Panc1 (cell line): ENCODE measurements at regions not wholly inside any gene's neighbourhood (a gene's known extent, or its start where the extent isn't known, plus 50 kb on each side); places are given as distances from the start of the nearest gene placed in this dataset.
A peak's percentile ranks its signal among the peaks of the same experiment; 100 is the strongest.

Experiments used
- ATAC-seq: fragments of 200-7000 bp; cut with Tn5 transposase; 2 replicates; pipeline ENCODE4 v1.9.1; 2020; ENCODE audit warnings: mild to moderate bottlenecking, moderate library complexity
- BruUV-seq: library from RNA; stranded (reverse); fragments of 400-500 nt; replicated peaks from 2 replicates; lab custom pipeline; 2021; lab: Mats Ljungman, UMichigan
- CTCF ChIA-PET: fragments of 300-600 bp; sonication (Branson Sonifier 250); formaldehyde crosslinking; loops from one replicate; lab custom pipeline; 2022; ENCODE audit warnings: antibody characterized with exemption; lab: Charles Lee
- POLR2A ChIA-PET: fragments of 300-600 bp; sonication (Branson Sonifier 250); formaldehyde crosslinking; loops from one replicate; lab custom pipeline; 2022; ENCODE audit warnings: antibody characterized with exemption; lab: Charles Lee
- DNase-seq: peaks from one replicate; pipeline ENCODE4 v3.0.0-alpha.2; 2010; ENCODE audit warnings: low read depth, low spot score
- H3K27ac ChIP-seq: 2 replicates; pipeline ENCODE4 v1.5.1; 2011; ENCODE audit warnings: mild to moderate bottlenecking, low read length, inconsistent platforms
- H3K27me3 ChIP-seq: fragments of 200-500 bp; sonication (Bioruptor generic); 2 replicates; pipeline ENCODE4 v1.6.0; 2014; ENCODE audit warnings: low read length, inconsistent platforms; ENCODE audit not compliant: control insufficient read depth, insufficient read depth
- H3K36me3 ChIP-seq: fragments of 200-500 bp; sonication (Bioruptor generic); 2 replicates; pipeline ENCODE4 v1.5.1; 2014; ENCODE audit warnings: inconsistent platforms, mild to moderate bottlenecking, low read length, moderate library complexity; ENCODE audit not compliant: control insufficient read depth, insufficient read depth
- H3K4me1 ChIP-seq: 2 replicates; pipeline ENCODE4 v1.5.1; 2011; ENCODE audit warnings: inconsistent platforms, mild to moderate bottlenecking, low read length, moderate library complexity; ENCODE audit not compliant: control insufficient read depth, insufficient read depth
- H3K4me3 ChIP-seq, 2 experiments: 2 replicates each; pipeline ENCODE4 v1.5.1; 2011 to 2012; ENCODE audit warnings: low read depth in 2 of 2, low read length in 2 of 2, mild to moderate bottlenecking in 2 of 2, inconsistent platforms in 1 of 2, moderate library complexity in 1 of 2
- H3K9me3 ChIP-seq: fragments of 200-500 bp; sonication (Bioruptor generic); 2 replicates; pipeline ENCODE4 v1.5.1; 2014; ENCODE audit warnings: low read depth, mild to moderate bottlenecking, inconsistent platforms, low read length, moderate library complexity; ENCODE audit not compliant: control insufficient read depth, insufficient read depth
- POLR2AphosphoS5 ChIP-seq: IDR thresholded peaks from 2 replicates; pipeline ENCODE4 v1.6.1; 2012; ENCODE audit warnings: mild to moderate bottlenecking, low read depth, low read length, moderate library complexity
- SIN3A ChIP-seq: IDR thresholded peaks from 2 replicates; pipeline ENCODE4 v1.6.1; 2012; ENCODE audit warnings: low read depth, mild to moderate bottlenecking, low read length, moderate library complexity, borderline replicate concordance; ENCODE audit not compliant: insufficient read depth
- TCF7L2 ChIP-seq: IDR thresholded peaks from 2 replicates; pipeline ENCODE4 v1.6.1; 2011; ENCODE audit warnings: mild to moderate bottlenecking, low read depth, low read length, inconsistent platforms
- in situ Hi-C: cut with HindIII; loops from 2 replicates; pipeline ENCODE4 v1.10.0; 2016; ENCODE audit warnings: low sequenced_read_pairs, low pct_unique_long_range_greater_than_20kb
- intact Hi-C: fragments of 100-400 bp; cut with micrococcal nuclease; formaldehyde crosslinking; loops from one replicate; pipeline ENCODE4 v1.10.0; 2022; ENCODE audit not compliant: unreplicated experiment
- TF ChIP-seq, protein P1 (sequence below): fragments of 450-650 bp; IDR thresholded peaks from 2 replicates; pipeline ENCODE4 v1.5.1; 2017; ENCODE audit warnings: mild to moderate bottlenecking
- TF ChIP-seq, protein P2 (sequence below), 2 experiments: IDR thresholded peaks; 2 replicates each; pipeline ENCODE4 v1.6.1; 2011 to 2012; ENCODE audit warnings: low read depth in 2 of 2, control low read depth in 1 of 2, low read length in 1 of 2, mild to moderate bottlenecking in 1 of 2, moderate library complexity in 1 of 2; ENCODE audit not compliant: insufficient read depth in 1 of 2

DNA sequence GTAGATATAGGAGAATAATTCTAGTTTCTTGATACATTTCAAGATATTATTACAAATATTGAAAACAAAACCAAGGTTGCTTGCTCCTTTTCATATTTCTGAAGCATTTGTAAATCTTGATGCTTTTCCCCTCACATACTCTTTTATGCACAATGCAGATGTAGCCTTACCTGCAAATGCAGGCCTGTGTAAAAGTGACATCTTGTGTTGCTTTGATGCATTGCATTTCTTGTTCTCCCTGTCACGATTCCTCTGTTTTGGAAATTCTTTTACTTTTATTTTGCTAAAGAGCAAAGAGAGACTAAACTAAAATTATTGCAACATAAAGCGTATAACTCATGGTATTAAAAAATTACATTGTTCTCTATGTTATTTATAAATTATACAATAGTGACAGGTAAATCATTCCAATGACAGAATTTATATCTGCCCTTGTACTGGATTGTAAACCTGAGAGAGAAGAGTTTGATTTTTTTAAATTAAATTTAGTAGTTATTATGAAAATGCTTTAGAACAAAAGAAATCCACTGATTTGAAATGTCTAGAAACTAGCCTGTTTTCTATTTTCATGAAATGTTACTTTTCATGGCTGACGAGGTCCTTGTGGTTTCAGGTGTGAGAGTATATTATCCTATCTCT lies 970.0 kb downstream of the MAT2B start:
- intact Hi-C loops = loop anchor here (1.0 to 10.0 kb wide), 3 partner anchors 462 to 911 kb away; no protein-coding TSS in a partner anchor
- H3K36me3 ChIP-seq = no peaks in the 10 kb centered on the region
- ChIA-PET CTCF (interaction anchor here (0.6 kb wide), 1 partner anchor 858 kb away, joined by 6 read pairs; no protein-coding TSS in a partner anchor), POLR2A (no interaction called here)
- H3K4me3 ChIP-seq = no peak overlapping the region
- ATAC-seq (no peak), DNase-seq (no peak)
- BruUV-seq = no TSS peak
- H3K27ac ChIP-seq = no peak overlapping the region
- H3K4me1 ChIP-seq = no peaks in the 10 kb centered on the region
- H3K9me3 ChIP-seq = no peaks in the 10 kb centered on the region
- TF ChIP-seq, protein P1, sequence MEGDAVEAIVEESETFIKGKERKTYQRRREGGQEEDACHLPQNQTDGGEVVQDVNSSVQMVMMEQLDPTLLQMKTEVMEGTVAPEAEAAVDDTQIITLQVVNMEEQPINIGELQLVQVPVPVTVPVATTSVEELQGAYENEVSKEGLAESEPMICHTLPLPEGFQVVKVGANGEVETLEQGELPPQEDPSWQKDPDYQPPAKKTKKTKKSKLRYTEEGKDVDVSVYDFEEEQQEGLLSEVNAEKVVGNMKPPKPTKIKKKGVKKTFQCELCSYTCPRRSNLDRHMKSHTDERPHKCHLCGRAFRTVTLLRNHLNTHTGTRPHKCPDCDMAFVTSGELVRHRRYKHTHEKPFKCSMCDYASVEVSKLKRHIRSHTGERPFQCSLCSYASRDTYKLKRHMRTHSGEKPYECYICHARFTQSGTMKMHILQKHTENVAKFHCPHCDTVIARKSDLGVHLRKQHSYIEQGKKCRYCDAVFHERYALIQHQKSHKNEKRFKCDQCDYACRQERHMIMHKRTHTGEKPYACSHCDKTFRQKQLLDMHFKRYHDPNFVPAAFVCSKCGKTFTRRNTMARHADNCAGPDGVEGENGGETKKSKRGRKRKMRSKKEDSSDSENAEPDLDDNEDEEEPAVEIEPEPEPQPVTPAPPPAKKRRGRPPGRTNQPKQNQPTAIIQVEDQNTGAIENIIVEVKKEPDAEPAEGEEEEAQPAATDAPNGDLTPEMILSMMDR = peak; percentile 62; the same call in 1 of the 2 replicates
- no peak for TF ChIP-seq POLR2AphosphoS5
- no peaks in the 10 kb centered on the region for H3K27me3 ChIP-seq
- in situ Hi-C loops = no loop called here

DNA sequence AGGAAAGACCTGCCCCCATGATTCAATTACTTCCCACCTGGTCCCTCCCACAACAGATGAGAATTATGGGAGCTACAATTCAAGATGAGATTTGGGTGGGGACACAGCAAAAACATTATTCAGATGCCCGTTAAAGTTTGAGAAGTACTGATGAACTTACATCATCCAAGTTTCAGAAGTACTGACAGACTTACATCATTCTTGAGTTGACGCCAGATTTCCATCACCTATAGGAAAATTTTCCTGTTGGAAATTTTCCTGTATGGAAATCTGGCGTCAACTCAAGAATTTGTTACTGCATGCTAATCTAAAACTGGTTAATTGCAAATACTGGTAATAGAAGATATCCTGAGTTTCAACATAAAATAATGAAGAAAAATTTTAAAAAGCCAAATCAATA lies 975.9 kb downstream of the MAT2B start:
- DNase-seq (no peak), ATAC-seq (no peak)
- TF ChIP-seq SIN3A (no peak), POLR2AphosphoS5 (no peak), TCF7L2 (no peak)
- TF ChIP-seq, protein P2, sequence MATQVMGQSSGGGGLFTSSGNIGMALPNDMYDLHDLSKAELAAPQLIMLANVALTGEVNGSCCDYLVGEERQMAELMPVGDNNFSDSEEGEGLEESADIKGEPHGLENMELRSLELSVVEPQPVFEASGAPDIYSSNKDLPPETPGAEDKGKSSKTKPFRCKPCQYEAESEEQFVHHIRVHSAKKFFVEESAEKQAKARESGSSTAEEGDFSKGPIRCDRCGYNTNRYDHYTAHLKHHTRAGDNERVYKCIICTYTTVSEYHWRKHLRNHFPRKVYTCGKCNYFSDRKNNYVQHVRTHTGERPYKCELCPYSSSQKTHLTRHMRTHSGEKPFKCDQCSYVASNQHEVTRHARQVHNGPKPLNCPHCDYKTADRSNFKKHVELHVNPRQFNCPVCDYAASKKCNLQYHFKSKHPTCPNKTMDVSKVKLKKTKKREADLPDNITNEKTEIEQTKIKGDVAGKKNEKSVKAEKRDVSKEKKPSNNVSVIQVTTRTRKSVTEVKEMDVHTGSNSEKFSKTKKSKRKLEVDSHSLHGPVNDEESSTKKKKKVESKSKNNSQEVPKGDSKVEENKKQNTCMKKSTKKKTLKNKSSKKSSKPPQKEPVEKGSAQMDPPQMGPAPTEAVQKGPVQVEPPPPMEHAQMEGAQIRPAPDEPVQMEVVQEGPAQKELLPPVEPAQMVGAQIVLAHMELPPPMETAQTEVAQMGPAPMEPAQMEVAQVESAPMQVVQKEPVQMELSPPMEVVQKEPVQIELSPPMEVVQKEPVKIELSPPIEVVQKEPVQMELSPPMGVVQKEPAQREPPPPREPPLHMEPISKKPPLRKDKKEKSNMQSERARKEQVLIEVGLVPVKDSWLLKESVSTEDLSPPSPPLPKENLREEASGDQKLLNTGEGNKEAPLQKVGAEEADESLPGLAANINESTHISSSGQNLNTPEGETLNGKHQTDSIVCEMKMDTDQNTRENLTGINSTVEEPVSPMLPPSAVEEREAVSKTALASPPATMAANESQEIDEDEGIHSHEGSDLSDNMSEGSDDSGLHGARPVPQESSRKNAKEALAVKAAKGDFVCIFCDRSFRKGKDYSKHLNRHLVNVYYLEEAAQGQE (IDR thresholded peaks at IDR 0.05; ENCODE audit: insufficient read depth in 1 of 2, low read depth in 2 of 2, low read length in 1 of 2) = no peak
- TF ChIP-seq, protein P1 = no peak
- Histone ChIP-seq H3K4me3 (no peak overlapping the region), H3K27me3 (no peaks in the 10 kb centered on the region), H3K4me1 (no peaks in the 10 kb centered on the region), H3K9me3 (no peaks in the 10 kb centered on the region), H3K27ac (no peak overlapping the region), H3K36me3 (no peaks in the 10 kb centered on the region)
- POLR2A ChIA-PET = interaction anchor here (0.7 kb wide), 1 partner anchor 499 kb away, joined by 19 read pairs; no protein-coding TSS in a partner anchor
- intact Hi-C loops = no loop called here
- CTCF ChIA-PET = no interaction called here
- no TSS peak for BruUV-seq
- in situ Hi-C loops = no loop called here
